Tibial nerve (tissue), 4 donors: ENCODE measurements at regions not wholly inside any gene's neighbourhood (a gene's known extent, or its start where the extent isn't known, plus 50 kb on each side); places are given as distances from the start of the nearest gene placed in this dataset.
"Not testable (repeated sequence)": the region's sequence is repeated elsewhere in the genome, so short reads cannot be mapped to it uniquely, and the experiment has no call there.

Experiments used
- DNase-seq, 2 donors: peaks; one replicate each; pipeline ENCODE4 v3.0.0-alpha.2; 2019; ENCODE audit warnings: low spot score in 2 of 2
- H3K27ac ChIP-seq, 4 donors: fragments of 200-600 bp; sonication (generic) in 3 of 4; one replicate each; pipeline ENCODE4 v1.5.1; 2017 to 2019; ENCODE audit warnings: mild to moderate bottlenecking in 1 of 4
- H3K27me3 ChIP-seq, 2 donors: fragments of 200-600 bp; sonication (generic) in 1 of 2; one replicate each; pipeline versions ENCODE4 v1.5.1 to v1.6.0; 2017 to 2019
- H3K36me3 ChIP-seq, 3 donors: fragments of 200-600 bp; sonication (generic); one replicate each; pipeline ENCODE4 v1.5.1; 2018 to 2019
- H3K4me1 ChIP-seq, 4 donors: fragments of 200-600 bp; sonication (generic) in 3 of 4; one replicate each; pipeline ENCODE4 v1.5.1; 2017 to 2019
- H3K4me3 ChIP-seq, 4 donors: fragments of 200-600 bp; sonication (generic) in 3 of 4; one replicate each; pipeline ENCODE4 v1.5.1; 2017 to 2019; ENCODE audit warnings: mild to moderate bottlenecking in 1 of 4, moderate library complexity in 1 of 4
- H3K9me3 ChIP-seq, 4 donors: fragments of 200-600 bp; sonication (generic) in 3 of 4; one replicate each; pipeline ENCODE4 v1.5.1; 2017 to 2019
- EP300 ChIP-seq, 2 donors: sonication (generic); formaldehyde crosslinking; IDR thresholded peaks; one replicate each; pipeline ENCODE4 v1.6.1; 2017; ENCODE audit warnings: antibody characterized with exemption in 2 of 2, mild to moderate bottlenecking in 1 of 2
- POLR2A ChIP-seq, 2 donors: fragments of 450-650 bp; IDR thresholded peaks; one replicate each; pipeline ENCODE4 v1.6.1; 2017; ENCODE audit warnings: antibody characterized with exemption in 2 of 2, mild to moderate bottlenecking in 2 of 2, moderate library complexity in 2 of 2
- WGBS, 2 donors: methylation state at CpG; one replicate each; pipeline ENCODE4 v1.1.5; 2018; 5-methylcytosine and 5-hydroxymethylcytosine counted together
- TF ChIP-seq, protein P1 (sequence below), 5 experiments: fragments of 200-600 bp in 3 of 5; fragments of 450-650 bp in 2 of 5; sonication (generic) in 3 of 5; IDR thresholded peaks; one replicate each; pipeline ENCODE4 v1.5.1; 2016 to 2019; ENCODE audit warnings: antibody characterized with exemption in 5 of 5, mild to moderate bottlenecking in 3 of 5, moderate library complexity in 2 of 5

DNA sequence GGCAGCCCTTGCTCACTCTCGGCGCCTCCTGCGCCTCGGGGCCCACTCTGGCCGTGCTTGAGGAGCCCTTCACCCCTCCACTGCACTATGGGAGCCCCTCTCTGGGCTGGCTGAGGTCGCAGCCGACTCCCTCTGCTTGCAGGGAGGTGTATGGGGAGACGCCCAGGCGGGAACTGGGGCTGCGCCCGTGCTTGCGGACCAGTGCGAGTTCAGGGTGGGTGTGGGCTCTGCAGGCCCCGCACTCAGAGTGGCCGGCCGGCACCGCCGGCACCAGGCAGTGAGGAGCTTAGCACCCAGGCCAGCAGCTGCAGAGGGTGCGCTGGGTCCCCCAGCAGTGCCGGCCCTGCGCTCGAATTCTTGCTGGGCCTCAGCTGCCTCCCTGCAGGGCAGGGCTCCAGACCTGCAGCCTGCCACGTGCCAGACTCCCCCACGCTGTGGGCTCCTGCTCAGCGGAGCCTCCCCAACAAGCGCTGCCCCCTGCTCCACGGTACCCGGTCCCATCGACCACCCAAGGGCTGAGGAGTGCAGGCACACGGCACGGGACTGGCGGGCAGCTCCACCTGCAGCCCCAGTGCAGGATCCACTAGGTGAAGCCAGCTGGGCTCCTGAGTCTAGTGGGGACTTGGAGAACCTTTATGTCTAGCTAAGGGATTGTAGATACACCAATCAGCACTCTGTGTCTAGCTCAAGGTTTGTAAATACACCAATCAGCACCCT lies 54.0 kb upstream of the WWC2 start:
- 91 to 94% methylated on average over 27 to 31 of the region's 32 CpGs for WGBS, 2 donors
- H3K4me3 ChIP-seq, H3K27ac ChIP-seq, H3K36me3 ChIP-seq, H3K4me1 ChIP-seq, H3K9me3 ChIP-seq, DNase-seq, H3K27me3 ChIP-seq: not testable (repeated sequence)

DNA sequence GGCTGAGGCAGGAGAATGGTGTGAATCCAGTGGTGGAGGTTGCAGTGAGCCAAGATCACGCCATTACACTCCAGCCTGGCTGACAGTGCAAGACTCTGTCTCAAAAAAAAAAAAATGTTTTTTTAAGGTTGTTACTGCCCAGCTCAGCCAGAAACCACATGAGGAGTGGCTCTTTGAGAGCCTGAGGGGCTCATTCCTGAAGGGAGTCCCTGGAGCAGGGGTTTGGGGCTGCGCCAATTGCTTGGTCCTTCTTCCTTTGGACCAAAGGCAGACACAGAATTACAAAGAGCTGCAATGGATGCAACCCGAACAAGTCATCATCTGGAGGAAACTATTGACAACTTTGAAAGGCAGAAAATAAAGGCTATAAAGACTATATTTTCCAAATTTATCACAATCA lies 60.6 kb upstream of the WWC2 start:
- TF ChIP-seq POLR2A (IDR thresholded peaks at IDR 0.05) (no peak), EP300 (IDR thresholded peaks at IDR 0.05) (no peak)
- TF ChIP-seq, protein P1, sequence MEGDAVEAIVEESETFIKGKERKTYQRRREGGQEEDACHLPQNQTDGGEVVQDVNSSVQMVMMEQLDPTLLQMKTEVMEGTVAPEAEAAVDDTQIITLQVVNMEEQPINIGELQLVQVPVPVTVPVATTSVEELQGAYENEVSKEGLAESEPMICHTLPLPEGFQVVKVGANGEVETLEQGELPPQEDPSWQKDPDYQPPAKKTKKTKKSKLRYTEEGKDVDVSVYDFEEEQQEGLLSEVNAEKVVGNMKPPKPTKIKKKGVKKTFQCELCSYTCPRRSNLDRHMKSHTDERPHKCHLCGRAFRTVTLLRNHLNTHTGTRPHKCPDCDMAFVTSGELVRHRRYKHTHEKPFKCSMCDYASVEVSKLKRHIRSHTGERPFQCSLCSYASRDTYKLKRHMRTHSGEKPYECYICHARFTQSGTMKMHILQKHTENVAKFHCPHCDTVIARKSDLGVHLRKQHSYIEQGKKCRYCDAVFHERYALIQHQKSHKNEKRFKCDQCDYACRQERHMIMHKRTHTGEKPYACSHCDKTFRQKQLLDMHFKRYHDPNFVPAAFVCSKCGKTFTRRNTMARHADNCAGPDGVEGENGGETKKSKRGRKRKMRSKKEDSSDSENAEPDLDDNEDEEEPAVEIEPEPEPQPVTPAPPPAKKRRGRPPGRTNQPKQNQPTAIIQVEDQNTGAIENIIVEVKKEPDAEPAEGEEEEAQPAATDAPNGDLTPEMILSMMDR (IDR thresholded peaks at IDR 0.05): no peak
- no peak overlapping the region for H3K27ac ChIP-seq
- no peaks in the 10 kb centered on the region for H3K36me3 ChIP-seq
- no peaks in the 10 kb centered on the region for H3K9me3 ChIP-seq
- H3K4me1 ChIP-seq: no peaks in the 10 kb centered on the region
- H3K4me3 ChIP-seq: no peak overlapping the region
- no peak for DNase-seq
- 77 to 82% methylated on average over 3 of the region's 3 CpGs for WGBS, 2 donors
- H3K27me3 ChIP-seq: no peaks in the 10 kb centered on the region

DNA sequence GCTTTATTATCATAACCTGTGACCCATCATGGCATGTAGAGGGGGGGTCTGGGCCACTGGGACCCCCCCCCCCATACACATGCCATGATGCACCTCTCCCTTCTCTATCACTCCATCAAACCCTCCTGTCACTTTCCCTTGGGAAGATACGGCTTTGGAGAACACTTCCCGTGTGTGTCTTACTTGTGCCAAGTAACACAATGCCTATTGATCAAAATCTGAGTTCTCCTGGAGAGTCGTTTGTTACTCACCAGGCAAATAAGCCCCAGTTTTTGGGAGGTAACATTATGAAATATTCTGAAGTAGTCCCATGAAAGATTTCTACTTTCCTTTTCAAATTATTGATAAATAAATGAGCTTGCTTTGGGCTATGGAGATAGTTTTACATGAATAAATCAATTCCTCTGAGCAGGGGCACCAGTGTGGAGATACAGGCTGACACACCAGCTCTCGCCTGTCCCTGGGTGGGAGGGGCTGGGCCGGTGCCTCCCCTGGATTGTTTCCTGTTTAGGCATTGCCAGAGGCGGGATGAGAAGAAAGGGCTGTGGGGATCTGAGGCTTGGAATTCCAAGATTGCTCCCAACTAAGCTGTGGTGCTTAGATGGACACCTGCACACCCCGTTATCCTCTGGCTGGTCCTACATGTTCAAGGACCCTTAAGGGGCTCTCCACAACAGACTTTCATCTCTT lies 63.2 kb upstream of the WWC2 start:
- Histone ChIP-seq H3K4me3 (no peak overlapping the region), H3K4me1 (no peaks in the 10 kb centered on the region), H3K27me3 (no peaks in the 10 kb centered on the region), H3K27ac (no peak overlapping the region), H3K9me3 (no peaks in the 10 kb centered on the region), H3K36me3 (no peaks in the 10 kb centered on the region)
- WGBS, 2 donors: 36 to 46% methylated on average over 7 of the region's 7 CpGs
- DNase-seq: no peak
- TF ChIP-seq EP300 (IDR thresholded peaks at IDR 0.05): no peak
- no peak for TF ChIP-seq POLR2A (IDR thresholded peaks at IDR 0.05)
- TF ChIP-seq, protein P1 (IDR thresholded peaks at IDR 0.05): no peak

DNA sequence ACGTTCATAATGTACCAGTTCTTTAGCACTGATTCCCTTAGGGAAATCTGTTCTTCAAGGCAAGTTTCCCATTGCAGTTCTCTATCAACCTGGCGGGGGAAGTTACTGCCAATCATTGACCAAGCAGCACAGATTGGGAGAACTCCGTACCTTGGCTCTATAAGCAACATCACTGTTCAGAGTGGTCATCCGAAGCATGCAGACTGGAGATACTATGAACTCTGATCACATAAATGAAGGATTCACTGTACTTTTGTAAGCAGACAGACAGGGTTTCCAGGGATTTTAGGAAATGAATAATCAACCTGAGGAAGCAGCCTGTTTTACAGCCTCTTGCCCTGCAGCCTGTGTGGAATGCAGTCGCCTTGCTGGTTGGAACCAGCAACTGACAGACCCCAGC lies 63.8 kb upstream of the WWC2 start:
- DNase-seq: no peak

DNA sequence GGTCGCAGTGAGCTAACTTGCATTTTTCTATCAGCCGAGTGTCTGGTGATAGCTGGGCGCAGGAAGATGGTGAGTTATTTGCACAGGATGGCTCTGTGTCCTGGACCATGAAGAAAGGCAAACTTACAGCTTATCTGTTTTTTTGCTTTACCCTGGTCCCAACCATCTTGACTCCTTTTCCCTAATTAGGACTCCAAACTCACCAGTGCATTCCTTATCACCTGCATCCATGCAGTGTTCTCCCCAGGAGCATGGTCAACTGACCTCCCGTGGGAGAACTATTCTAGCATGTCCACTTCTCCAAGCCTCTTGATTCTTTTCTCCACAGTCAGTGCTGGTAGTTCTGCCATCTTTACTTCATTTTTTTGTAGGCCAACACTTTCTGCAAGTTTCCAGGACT lies 68.2 kb upstream of the WWC2 start:
- no peaks in the 10 kb centered on the region for H3K4me1 ChIP-seq
- no peak overlapping the region for H3K27ac ChIP-seq
- TF ChIP-seq, protein P1 (IDR thresholded peaks at IDR 0.05): no peak
- TF ChIP-seq POLR2A (IDR thresholded peaks at IDR 0.05) (no peak), EP300 (IDR thresholded peaks at IDR 0.05) (no peak)
- WGBS, 2 donors: 88 to 92% methylated on average over 4 of the region's 4 CpGs
- no peaks in the 10 kb centered on the region for H3K36me3 ChIP-seq
- no peak for DNase-seq
- no peaks in the 10 kb centered on the region for H3K27me3 ChIP-seq
- H3K9me3 ChIP-seq: no peaks in the 10 kb centered on the region
- no peak overlapping the region for H3K4me3 ChIP-seq

More for the DNA sequence above, 63.8 kb upstream of the WWC2 start:
- H3K9me3 ChIP-seq: no peaks in the 10 kb centered on the region
- no peak for TF ChIP-seq EP300 (IDR thresholded peaks at IDR 0.05)
- no peaks in the 10 kb centered on the region for H3K36me3 ChIP-seq
- H3K27ac ChIP-seq: no peak overlapping the region
- no peak overlapping the region for H3K4me3 ChIP-seq
- no peaks in the 10 kb centered on the region for H3K4me1 ChIP-seq
- H3K27me3 ChIP-seq: no peaks in the 10 kb centered on the region
- 76 to 92% methylated on average over 5 of the region's 5 CpGs for WGBS, 2 donors

- Histone ChIP-seq H3K9me3 (no peaks in the 10 kb centered on the region), H3K27ac (no peak overlapping the region), H3K36me3 (no peaks in the 10 kb centered on the region), H3K27me3 (no peaks in the 10 kb centered on the region), H3K4me1 (no peaks in the 10 kb centered on the region), H3K4me3 (no peak overlapping the region)
- WGBS, 2 donors: 42 to 45% methylated on average over 1 of the region's 1 CpG
- no peak for DNase-seq
- TF ChIP-seq POLR2A (IDR thresholded peaks at IDR 0.05) (no peak), EP300 (IDR thresholded peaks at IDR 0.05) (no peak)
- TF ChIP-seq, protein P1 (IDR thresholded peaks at IDR 0.05): no peak
These were observed 68.7 kb upstream of the WWC2 start for GRCh38 chr4:183030309-183030708.
